Renal cortical epithelial cell (primary cell): ENCODE measurements at regions not wholly inside any gene's neighbourhood (a gene's known extent, or its start where the extent isn't known, plus 50 kb on each side); places are given as distances from the start of the nearest gene placed in this dataset.

Experiments
- DNase-seq: peaks from one replicate; pipeline ENCODE4 v3.0.0-alpha.2; 2011; ENCODE audit warnings: low read depth

- DNase-seq: no peak
Measured at GRCh38 chr14:94717808-94718207, 52.1 kb downstream of the GSC start.

- DNase-seq: no peak
Measured at GRCh38 chr14:94716976-94717375, 52.9 kb downstream of the GSC start.

- DNase-seq: no peak
Measured at GRCh38 chr14:94713115-94713514, 56.8 kb downstream of the GSC start.

GRCh38 chr14:94710731-94711130, 59.2 kb downstream of the GSC start:
- no peak for DNase-seq

GRCh38 chr14:94707494-94707893, 62.4 kb downstream of the GSC start:
- DNase-seq: no peak

GRCh38 chr14:94706133-94706532, 63.8 kb downstream of the GSC start:
- DNase-seq: no peak

GRCh38 chr14:94702629-94703028, 67.3 kb downstream of the GSC start:
- no peak for DNase-seq

- no peak for DNase-seq
Measured at GRCh38 chr14:94701861-94702370, 68.0 kb downstream of the GSC start.

GRCh38 chr14:94700336-94700735, 69.6 kb downstream of the GSC start:
- DNase-seq: no peak

- no peak for DNase-seq
Measured at GRCh38 chr14:94699831-94700230, 70.1 kb downstream of the GSC start.

GRCh38 chr14:94697773-94698556, 71.9 kb downstream of the GSC start:
- no peak for DNase-seq

GRCh38 chr14:94696518-94696917, 73.4 kb downstream of the GSC start:
- no peak for DNase-seq

- no peak for DNase-seq
Measured at GRCh38 chr14:94695231-94695630, 74.7 kb downstream of the GSC start.

GRCh38 chr14:94691660-94692034, 78.3 kb downstream of the GSC start:
- DNase-seq: no peak

GRCh38 chr14:94690896-94691659, 78.8 kb downstream of the GSC start:
- DNase-seq: no peak

- DNase-seq: no peak
Measured at GRCh38 chr14:94690486-94690885, 78.3 kb downstream of the SERPINA3 start.

- DNase-seq: no peak
Measured at GRCh38 chr14:94689985-94690400, 77.8 kb downstream of the SERPINA3 start.

GRCh38 chr14:94689218-94689984, 77.2 kb downstream of the SERPINA3 start:
- DNase-seq: no peak

GRCh38 chr14:94686511-94687160, 74.4 kb downstream of the SERPINA3 start:
- no peak for DNase-seq

GRCh38 chr14:94685681-94686485, 73.7 kb downstream of the SERPINA3 start:
- no peak for DNase-seq

- DNase-seq: no peak
Measured at GRCh38 chr14:94685166-94685581, 73.0 kb downstream of the SERPINA3 start.
